Panc1 (cell line): ENCODE measurements at regions not wholly inside any gene's neighbourhood (a gene's known extent, or its start where the extent isn't known, plus 50 kb on each side); places are given as distances from the start of the nearest gene placed in this dataset.

Source experiments
- ATAC-seq: fragments of 200-7000 bp; cut with Tn5 transposase; 2 replicates; pipeline ENCODE4 v1.9.1; 2020; ENCODE audit warnings: mild to moderate bottlenecking, moderate library complexity
- BruUV-seq: library from RNA; stranded (reverse); fragments of 400-500 nt; replicated peaks from 2 replicates; lab custom pipeline; 2021; lab: Mats Ljungman, UMichigan
- CTCF ChIA-PET: fragments of 300-600 bp; sonication (Branson Sonifier 250); formaldehyde crosslinking; loops from one replicate; lab custom pipeline; 2022; ENCODE audit warnings: antibody characterized with exemption; lab: Charles Lee
- POLR2A ChIA-PET: fragments of 300-600 bp; sonication (Branson Sonifier 250); formaldehyde crosslinking; loops from one replicate; lab custom pipeline; 2022; ENCODE audit warnings: antibody characterized with exemption; lab: Charles Lee
- DNase-seq: peaks from one replicate; pipeline ENCODE4 v3.0.0-alpha.2; 2010; ENCODE audit warnings: low read depth, low spot score
- H3K27ac ChIP-seq: 2 replicates; pipeline ENCODE4 v1.5.1; 2011; ENCODE audit warnings: mild to moderate bottlenecking, low read length, inconsistent platforms
- H3K27me3 ChIP-seq: fragments of 200-500 bp; sonication (Bioruptor generic); 2 replicates; pipeline ENCODE4 v1.6.0; 2014; ENCODE audit warnings: low read length, inconsistent platforms; ENCODE audit not compliant: control insufficient read depth, insufficient read depth
- H3K36me3 ChIP-seq: fragments of 200-500 bp; sonication (Bioruptor generic); 2 replicates; pipeline ENCODE4 v1.5.1; 2014; ENCODE audit warnings: inconsistent platforms, mild to moderate bottlenecking, low read length, moderate library complexity; ENCODE audit not compliant: control insufficient read depth, insufficient read depth
- H3K4me1 ChIP-seq: 2 replicates; pipeline ENCODE4 v1.5.1; 2011; ENCODE audit warnings: inconsistent platforms, mild to moderate bottlenecking, low read length, moderate library complexity; ENCODE audit not compliant: control insufficient read depth, insufficient read depth
- H3K4me3 ChIP-seq, 2 experiments: 2 replicates each; pipeline ENCODE4 v1.5.1; 2011 to 2012; ENCODE audit warnings: low read depth in 2 of 2, low read length in 2 of 2, mild to moderate bottlenecking in 2 of 2, inconsistent platforms in 1 of 2, moderate library complexity in 1 of 2
- H3K9me3 ChIP-seq: fragments of 200-500 bp; sonication (Bioruptor generic); 2 replicates; pipeline ENCODE4 v1.5.1; 2014; ENCODE audit warnings: low read depth, mild to moderate bottlenecking, inconsistent platforms, low read length, moderate library complexity; ENCODE audit not compliant: control insufficient read depth, insufficient read depth
- POLR2AphosphoS5 ChIP-seq: IDR thresholded peaks from 2 replicates; pipeline ENCODE4 v1.6.1; 2012; ENCODE audit warnings: mild to moderate bottlenecking, low read depth, low read length, moderate library complexity
- SIN3A ChIP-seq: IDR thresholded peaks from 2 replicates; pipeline ENCODE4 v1.6.1; 2012; ENCODE audit warnings: low read depth, mild to moderate bottlenecking, low read length, moderate library complexity, borderline replicate concordance; ENCODE audit not compliant: insufficient read depth
- TCF7L2 ChIP-seq: IDR thresholded peaks from 2 replicates; pipeline ENCODE4 v1.6.1; 2011; ENCODE audit warnings: mild to moderate bottlenecking, low read depth, low read length, inconsistent platforms
- in situ Hi-C: cut with HindIII; loops from 2 replicates; pipeline ENCODE4 v1.10.0; 2016; ENCODE audit warnings: low sequenced_read_pairs, low pct_unique_long_range_greater_than_20kb
- intact Hi-C: fragments of 100-400 bp; cut with micrococcal nuclease; formaldehyde crosslinking; loops from one replicate; pipeline ENCODE4 v1.10.0; 2022; ENCODE audit not compliant: unreplicated experiment
- TF ChIP-seq, protein P1 (sequence below): fragments of 450-650 bp; IDR thresholded peaks from 2 replicates; pipeline ENCODE4 v1.5.1; 2017; ENCODE audit warnings: mild to moderate bottlenecking
- TF ChIP-seq, protein P2 (sequence below), 2 experiments: IDR thresholded peaks; 2 replicates each; pipeline ENCODE4 v1.6.1; 2011 to 2012; ENCODE audit warnings: low read depth in 2 of 2, control low read depth in 1 of 2, low read length in 1 of 2, mild to moderate bottlenecking in 1 of 2, moderate library complexity in 1 of 2; ENCODE audit not compliant: insufficient read depth in 1 of 2

DNA sequence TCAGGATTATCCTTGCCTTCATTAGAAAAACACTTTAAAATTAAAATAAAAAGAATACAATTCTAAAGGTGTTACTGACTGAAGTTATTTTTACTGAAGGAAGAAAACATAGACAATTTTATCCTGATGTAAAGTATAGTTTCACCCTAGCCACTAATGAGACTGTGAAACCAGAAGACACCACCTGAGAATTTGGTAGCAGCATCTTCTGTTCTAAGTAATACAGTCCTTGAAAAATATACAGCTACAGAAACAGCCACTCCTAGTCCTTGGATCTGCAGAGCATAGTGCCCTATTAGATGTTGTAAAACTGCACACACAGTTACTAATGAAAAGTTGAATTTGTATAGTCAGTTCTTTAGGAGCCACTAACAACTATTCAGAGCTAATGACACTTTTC, 377.7 kb downstream of the PRR16 start:
- BruUV-seq = no TSS peak
- Histone ChIP-seq H3K4me3 (no peak overlapping the region), H3K27ac (no peak overlapping the region), H3K36me3 (no peaks in the 10 kb centered on the region), H3K9me3 (no peaks in the 10 kb centered on the region), H3K4me1 (no peaks in the 10 kb centered on the region), H3K27me3 (no peaks in the 10 kb centered on the region)
- in situ Hi-C loops (no loop called here), intact Hi-C loops (no loop called here)
- ChIA-PET CTCF (no interaction called here), POLR2A (no interaction called here)
- DNase-seq = no peak
- ATAC-seq = no peak
- TF ChIP-seq TCF7L2 (no peak), SIN3A (no peak), POLR2AphosphoS5 (no peak)
- TF ChIP-seq, protein P1, sequence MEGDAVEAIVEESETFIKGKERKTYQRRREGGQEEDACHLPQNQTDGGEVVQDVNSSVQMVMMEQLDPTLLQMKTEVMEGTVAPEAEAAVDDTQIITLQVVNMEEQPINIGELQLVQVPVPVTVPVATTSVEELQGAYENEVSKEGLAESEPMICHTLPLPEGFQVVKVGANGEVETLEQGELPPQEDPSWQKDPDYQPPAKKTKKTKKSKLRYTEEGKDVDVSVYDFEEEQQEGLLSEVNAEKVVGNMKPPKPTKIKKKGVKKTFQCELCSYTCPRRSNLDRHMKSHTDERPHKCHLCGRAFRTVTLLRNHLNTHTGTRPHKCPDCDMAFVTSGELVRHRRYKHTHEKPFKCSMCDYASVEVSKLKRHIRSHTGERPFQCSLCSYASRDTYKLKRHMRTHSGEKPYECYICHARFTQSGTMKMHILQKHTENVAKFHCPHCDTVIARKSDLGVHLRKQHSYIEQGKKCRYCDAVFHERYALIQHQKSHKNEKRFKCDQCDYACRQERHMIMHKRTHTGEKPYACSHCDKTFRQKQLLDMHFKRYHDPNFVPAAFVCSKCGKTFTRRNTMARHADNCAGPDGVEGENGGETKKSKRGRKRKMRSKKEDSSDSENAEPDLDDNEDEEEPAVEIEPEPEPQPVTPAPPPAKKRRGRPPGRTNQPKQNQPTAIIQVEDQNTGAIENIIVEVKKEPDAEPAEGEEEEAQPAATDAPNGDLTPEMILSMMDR = no peak
- TF ChIP-seq, protein P2, sequence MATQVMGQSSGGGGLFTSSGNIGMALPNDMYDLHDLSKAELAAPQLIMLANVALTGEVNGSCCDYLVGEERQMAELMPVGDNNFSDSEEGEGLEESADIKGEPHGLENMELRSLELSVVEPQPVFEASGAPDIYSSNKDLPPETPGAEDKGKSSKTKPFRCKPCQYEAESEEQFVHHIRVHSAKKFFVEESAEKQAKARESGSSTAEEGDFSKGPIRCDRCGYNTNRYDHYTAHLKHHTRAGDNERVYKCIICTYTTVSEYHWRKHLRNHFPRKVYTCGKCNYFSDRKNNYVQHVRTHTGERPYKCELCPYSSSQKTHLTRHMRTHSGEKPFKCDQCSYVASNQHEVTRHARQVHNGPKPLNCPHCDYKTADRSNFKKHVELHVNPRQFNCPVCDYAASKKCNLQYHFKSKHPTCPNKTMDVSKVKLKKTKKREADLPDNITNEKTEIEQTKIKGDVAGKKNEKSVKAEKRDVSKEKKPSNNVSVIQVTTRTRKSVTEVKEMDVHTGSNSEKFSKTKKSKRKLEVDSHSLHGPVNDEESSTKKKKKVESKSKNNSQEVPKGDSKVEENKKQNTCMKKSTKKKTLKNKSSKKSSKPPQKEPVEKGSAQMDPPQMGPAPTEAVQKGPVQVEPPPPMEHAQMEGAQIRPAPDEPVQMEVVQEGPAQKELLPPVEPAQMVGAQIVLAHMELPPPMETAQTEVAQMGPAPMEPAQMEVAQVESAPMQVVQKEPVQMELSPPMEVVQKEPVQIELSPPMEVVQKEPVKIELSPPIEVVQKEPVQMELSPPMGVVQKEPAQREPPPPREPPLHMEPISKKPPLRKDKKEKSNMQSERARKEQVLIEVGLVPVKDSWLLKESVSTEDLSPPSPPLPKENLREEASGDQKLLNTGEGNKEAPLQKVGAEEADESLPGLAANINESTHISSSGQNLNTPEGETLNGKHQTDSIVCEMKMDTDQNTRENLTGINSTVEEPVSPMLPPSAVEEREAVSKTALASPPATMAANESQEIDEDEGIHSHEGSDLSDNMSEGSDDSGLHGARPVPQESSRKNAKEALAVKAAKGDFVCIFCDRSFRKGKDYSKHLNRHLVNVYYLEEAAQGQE (IDR thresholded peaks at IDR 0.05; ENCODE audit: insufficient read depth in 1 of 2, low read depth in 2 of 2, low read length in 1 of 2) = no peak

DNA sequence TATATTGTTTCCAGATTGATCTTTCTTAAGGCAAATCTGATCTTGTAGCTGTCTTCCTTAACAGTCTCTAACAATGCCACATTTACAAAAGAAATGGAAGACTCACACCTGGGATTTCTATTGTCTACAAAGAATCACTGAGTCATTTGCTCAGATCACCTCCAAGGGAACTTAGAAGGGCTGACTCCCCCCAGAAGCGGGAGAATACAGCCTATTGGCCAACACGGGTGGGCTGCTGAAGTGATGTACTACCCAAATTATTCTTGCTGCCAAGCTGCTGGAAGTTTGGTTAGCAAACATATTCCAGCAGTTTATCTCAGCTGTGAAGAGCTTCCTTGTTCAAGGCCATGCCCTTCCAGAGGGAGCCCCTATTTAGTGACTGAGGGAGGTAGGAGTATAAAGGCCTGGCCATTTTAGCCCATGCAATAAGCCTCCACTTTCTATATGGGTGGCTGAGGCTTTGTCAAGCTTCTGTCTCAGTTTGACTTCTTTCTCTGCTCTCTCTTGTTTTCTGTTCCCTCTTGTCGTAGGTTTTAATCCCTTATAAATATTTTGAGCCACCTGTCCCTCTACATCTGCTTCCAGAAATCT, 379.4 kb downstream of the PRR16 start:
- no peak for DNase-seq
- POLR2A ChIA-PET = no interaction called here

More for the DNA sequence above, 379.4 kb downstream of the PRR16 start:
- no TSS peak for BruUV-seq
- intact Hi-C loops = no loop called here
- TF ChIP-seq, protein P2 (IDR thresholded peaks at IDR 0.05; ENCODE audit: insufficient read depth in 1 of 2, low read depth in 2 of 2, low read length in 1 of 2) = no peak
- TF ChIP-seq, protein P1 = no peak
- TF ChIP-seq SIN3A (no peak), TCF7L2 (no peak), POLR2AphosphoS5 (no peak)
- Histone ChIP-seq H3K4me3 (no peak overlapping the region), H3K4me1 (no peaks in the 10 kb centered on the region), H3K27me3 (no peaks in the 10 kb centered on the region), H3K36me3 (no peaks in the 10 kb centered on the region), H3K27ac (no peak overlapping the region), H3K9me3 (no peaks in the 10 kb centered on the region)
- in situ Hi-C loops = no loop called here
- ATAC-seq = no peak
- CTCF ChIA-PET = no interaction called here
